H9 (cell line): ENCODE measurements at regions not wholly inside any gene's neighbourhood (a gene's known extent, or its start where the extent isn't known, plus 50 kb on each side); places are given as distances from the start of the nearest gene placed in this dataset.

Source experiments
- DNase-seq: peaks from one replicate; pipeline ENCODE4 v3.0.0-alpha.2; 2017
- H2AFZ ChIP-seq: one replicate; pipeline ENCODE4 v1.6.1; 2013; ENCODE audit warnings: mild to moderate bottlenecking, low read length, control low read depth, moderate library complexity
- H2AK5ac ChIP-seq: 2 replicates; pipeline ENCODE4 v1.6.1; 2013; ENCODE audit warnings: low read length, control low read depth, mixed read lengths; ENCODE audit not compliant: insufficient read length
- H2BK120ac ChIP-seq: one replicate; pipeline ENCODE4 v1.6.1; 2013; ENCODE audit warnings: low read depth, mild to moderate bottlenecking, low read length, control low read depth, inconsistent platforms; ENCODE audit not compliant: poor library complexity, severe bottlenecking
- H2BK12ac ChIP-seq: 2 replicates; pipeline ENCODE4 v1.6.1; 2013; ENCODE audit warnings: low read length, control low read depth, mixed read lengths, low read depth; ENCODE audit not compliant: insufficient read length
- H2BK15ac ChIP-seq: 2 replicates; pipeline ENCODE4 v1.6.1; 2013; ENCODE audit warnings: low read depth, low read length, control low read depth
- H2BK20ac ChIP-seq: one replicate; pipeline ENCODE4 v1.6.1; 2013; ENCODE audit warnings: low read depth, mild to moderate bottlenecking, low read length, control low read depth, inconsistent platforms; ENCODE audit not compliant: poor library complexity, severe bottlenecking
- H2BK5ac ChIP-seq: 2 replicates; pipeline ENCODE4 v1.6.1; 2013; ENCODE audit warnings: low read length, control low read depth, mixed read lengths; ENCODE audit not compliant: insufficient read length
- H3K14ac ChIP-seq: 2 replicates; pipeline ENCODE4 v1.6.1; 2013; ENCODE audit warnings: low read length, control low read depth; ENCODE audit not compliant: insufficient read depth
- H3K18ac ChIP-seq: 2 replicates; pipeline ENCODE4 v1.6.1; 2013; ENCODE audit warnings: low read depth, mild to moderate bottlenecking, mixed read lengths, low read length, control low read depth; ENCODE audit not compliant: insufficient read length
- H3K23ac ChIP-seq: 2 replicates; pipeline ENCODE4 v1.6.1; 2013; ENCODE audit warnings: low read length, control low read depth, mixed read lengths, low read depth; ENCODE audit not compliant: insufficient read length
- H3K23me2 ChIP-seq: 2 replicates; pipeline ENCODE4 v1.6.1; 2013; ENCODE audit warnings: low read depth, mild to moderate bottlenecking, mixed read lengths, low read length, control low read depth; ENCODE audit not compliant: insufficient read length, poor library complexity, severe bottlenecking
- H3K27ac ChIP-seq: 2 replicates; pipeline ENCODE4 v1.5.1; 2013; ENCODE audit warnings: low read length, control low read depth, mixed read lengths, low read depth; ENCODE audit not compliant: insufficient read length
- H3K27me3 ChIP-seq: 2 replicates; pipeline ENCODE4 v1.6.1; 2013; ENCODE audit warnings: low read length, control low read depth, inconsistent platforms; ENCODE audit not compliant: insufficient read depth
- H3K4ac ChIP-seq: 2 replicates; pipeline ENCODE4 v1.6.1; 2013; ENCODE audit warnings: low read depth, mild to moderate bottlenecking, control low read depth, inconsistent platforms, low read length, moderate library complexity
- H3K4me1 ChIP-seq: 2 replicates; pipeline ENCODE4 v1.6.1; 2013; ENCODE audit warnings: low read length, control low read depth, inconsistent platforms; ENCODE audit not compliant: insufficient read depth
- H3K4me2 ChIP-seq: 2 replicates; pipeline ENCODE4 v1.6.1; 2013; ENCODE audit warnings: low read length, control low read depth, mixed read lengths; ENCODE audit not compliant: insufficient read length, insufficient read depth
- H3K56ac ChIP-seq: 2 replicates; pipeline ENCODE4 v1.6.1; 2013; ENCODE audit warnings: low read depth, mild to moderate bottlenecking, mixed read lengths, low read length, control low read depth; ENCODE audit not compliant: insufficient read length
- H3K79me1 ChIP-seq: 2 replicates; pipeline ENCODE4 v1.6.1; 2013; ENCODE audit warnings: low read depth, mild to moderate bottlenecking, moderate library complexity, low read length, control low read depth, inconsistent platforms; ENCODE audit not compliant: insufficient read depth, poor library complexity, severe bottlenecking
- H3K79me2 ChIP-seq: 2 replicates; pipeline ENCODE4 v1.6.1; 2013; ENCODE audit warnings: low read length, control low read depth, inconsistent platforms; ENCODE audit not compliant: insufficient read depth
- H3K9ac ChIP-seq: 2 replicates; pipeline ENCODE4 v1.6.1; 2013; ENCODE audit warnings: low read length, control low read depth, mixed read lengths; ENCODE audit not compliant: insufficient read length; ENCODE audit errors: extremely low read depth
- H3K9me3 ChIP-seq: one replicate; pipeline ENCODE4 v1.6.1; 2013; ENCODE audit warnings: low read depth, low read length, inconsistent platforms; ENCODE audit not compliant: control insufficient read depth
- H3T11ph ChIP-seq: one replicate; pipeline ENCODE4 v1.6.1; 2013; ENCODE audit warnings: mild to moderate bottlenecking, low read length, control low read depth, inconsistent platforms
- H4K20me1 ChIP-seq: one replicate; pipeline ENCODE4 v1.6.1; 2013; ENCODE audit not compliant: control insufficient read depth, insufficient read length, insufficient read depth
- H4K5ac ChIP-seq: 2 replicates; pipeline ENCODE4 v1.6.1; 2013; ENCODE audit warnings: low read depth, mild to moderate bottlenecking, mixed read lengths, low read length, control low read depth; ENCODE audit not compliant: insufficient read length
- H4K8ac ChIP-seq: replicated peaks from 2 replicates; pipeline ENCODE4 v1.6.1; 2013; ENCODE audit warnings: low read length, control low read depth, mixed read lengths, low read depth; ENCODE audit not compliant: insufficient read length
- H4K91ac ChIP-seq: 2 replicates; pipeline ENCODE4 v1.6.1; 2013; ENCODE audit warnings: low read depth, mild to moderate bottlenecking, moderate library complexity, mixed read lengths, low read length, control low read depth; ENCODE audit not compliant: insufficient read length
- H3K27ac Mint-ChIP-seq, 3 experiments: 2 replicates in 2 of 3; 3 replicates in 1 of 3; pipeline ENCODE4 v1.8.0; 2020 to 2021; ENCODE audit warnings: mixed read lengths in 3 of 3, mild to moderate bottlenecking in 1 of 3, moderate library complexity in 1 of 3
- H3K27me3 Mint-ChIP-seq: 2 replicates; pipeline ENCODE4 v1.8.0; 2021; ENCODE audit warnings: low read depth, mild to moderate bottlenecking, moderate library complexity, mixed read lengths
- H3K36me3 Mint-ChIP-seq, 3 experiments: 2 replicates in 2 of 3; 3 replicates in 1 of 3; pipeline ENCODE4 v1.8.0; 2020 to 2021; ENCODE audit warnings: low read depth in 3 of 3, mixed read lengths in 3 of 3; ENCODE audit not compliant: insufficient read depth in 1 of 3
- H3K4me1 Mint-ChIP-seq, 2 experiments: 2 replicates each; pipeline ENCODE4 v1.8.0; 2020; ENCODE audit warnings: mixed read lengths in 2 of 2
- H3K4me3 Mint-ChIP-seq, 2 experiments: 2 replicates in 1 of 2; 3 replicates in 1 of 2; pipeline ENCODE4 v1.8.0; 2020 to 2021; ENCODE audit warnings: mild to moderate bottlenecking in 2 of 2, mixed read lengths in 2 of 2, moderate library complexity in 1 of 2
- H3K9me3 Mint-ChIP-seq, 2 experiments: 2 replicates in 1 of 2; 3 replicates in 1 of 2; pipeline ENCODE4 v1.8.0; 2020; ENCODE audit warnings: mild to moderate bottlenecking in 2 of 2, mixed read lengths in 2 of 2, moderate library complexity in 1 of 2
- CTCF ChIP-seq: fragments of 200-600 bp; sonication (generic); conservative IDR thresholded peaks from 3 replicates; pipeline ENCODE4 v1.8.0; 2021; ENCODE audit warnings: antibody characterized with exemption, mild to moderate bottlenecking
- WGBS: extraction: QIAGEN DNeasy Blood & Tissue Kit; methylation state at CpG from one replicate; pipeline ENCODE4 v1.1.7; 2013; ENCODE audit warnings: missing lambda C conversion rate, low lambda C conversion rate, mixed read lengths; ENCODE audit not compliant: insufficient read length; ENCODE audit errors: extremely low coverage; 5-methylcytosine and 5-hydroxymethylcytosine counted together

- H3K27me3 ChIP-seq, result no peaks in the 10 kb centered on the region; the same call in 1 of the 2 replicates
- no peak overlapping the region for H3K4me2 ChIP-seq
- no peaks in the 10 kb centered on the region for H3K9me3 ChIP-seq
- no peak overlapping the region for H3K4ac ChIP-seq
- H4K91ac ChIP-seq, result no peak overlapping the region
- H3K18ac ChIP-seq, result no peak overlapping the region
- no peaks in the 10 kb centered on the region for H3K79me2 ChIP-seq
- no peak overlapping the region for H3K14ac ChIP-seq
- no peak overlapping the region for H3K9ac ChIP-seq
- no peak overlapping the region for H3T11ph ChIP-seq
- WGBS, result no CpG with 5 or more reads among the region's 4 CpGs
- no peak overlapping the region for H2BK15ac ChIP-seq
- H4K8ac ChIP-seq, result no peak overlapping the region
- H2BK5ac ChIP-seq, result no peak overlapping the region
- H4K5ac ChIP-seq, result no peak overlapping the region
- H3K56ac ChIP-seq, result no peak overlapping the region
- no peaks in the 10 kb centered on the region; the same call in 1 of the 2 replicates for H3K27me3 Mint-ChIP-seq
- H3K36me3 Mint-ChIP-seq, result no peaks in the 10 kb centered on the region
- no peak overlapping the region for H2AK5ac ChIP-seq
- TF ChIP-seq CTCF, result no peak
- H3K4me1 ChIP-seq, result peaks cover 8% of the 10 kb centered on the region; the same call in 1 of the 2 replicates
- DNase-seq, result no peak
- no peak overlapping the region for H2BK12ac ChIP-seq
- H3K4me1 Mint-ChIP-seq, result peaks cover 38 to 39% of the 10 kb centered on the region in 2 experiments
- no peaks in the 10 kb centered on the region for H3K23me2 ChIP-seq
- no peak overlapping the region for H3K23ac ChIP-seq
- no peaks in the 10 kb centered on the region; a peak in 1 of 5 replicates for H3K9me3 Mint-ChIP-seq
- H2BK120ac ChIP-seq, result no peak overlapping the region
- no peaks in the 10 kb centered on the region for H4K20me1 ChIP-seq
- H3K79me1 ChIP-seq, result no peaks in the 10 kb centered on the region
- no peak overlapping the region for H2AFZ ChIP-seq
- H3K4me3 Mint-ChIP-seq, result no peak overlapping the region
- H2BK20ac ChIP-seq, result no peak overlapping the region
- no peak overlapping the region for H3K27ac ChIP-seq
- H3K27ac Mint-ChIP-seq, result no peak overlapping the region; a peak in 1 of 7 replicates
Observed at GRCh38 chr20:19956976-19957375, 60.2 kb upstream of the NAA20 start.
